GM19455 (cell line): ENCODE measurements at regions not wholly inside any gene's neighbourhood (a gene's known extent, or its start where the extent isn't known, plus 50 kb on each side); places are given as distances from the start of the nearest gene placed in this dataset.
"Not testable (repeated sequence)": the region's sequence is repeated elsewhere in the genome, so short reads cannot be mapped to it uniquely, and the experiment has no call there.

ENCODE experiments used
- ATAC-seq: cut with Tn5 transposase; IDR thresholded peaks from one replicate; pipeline ENCODE4 v1.9.1; 2021; ENCODE audit not compliant: unreplicated experiment

- no peak for ATAC-seq
Measured at GRCh38 chr9:6160579-6160978, 55.0 kb upstream of the IL33 start.

DNA sequence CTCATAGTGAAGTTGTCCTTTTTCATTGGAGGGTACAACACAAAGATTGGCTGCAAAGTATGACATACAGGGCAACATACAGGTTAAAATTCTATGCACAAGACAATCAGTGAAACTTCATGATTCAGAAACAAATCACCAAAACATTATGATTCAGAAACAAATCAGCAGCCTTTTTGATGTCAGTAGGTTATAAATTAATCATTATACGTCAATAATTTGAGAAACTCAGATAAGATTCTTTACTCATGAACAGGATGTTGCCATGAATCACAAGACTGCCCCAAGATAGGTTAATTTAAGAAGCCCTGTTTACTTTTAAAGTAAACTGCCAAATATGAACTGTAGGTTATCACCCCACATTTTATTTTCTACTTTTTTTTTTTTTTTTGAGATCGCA is 62.2 kb upstream of the IL33 start:
- no peak for ATAC-seq

GRCh38 chr9:6152788-6153187 is 62.8 kb upstream of the IL33 start:
- ATAC-seq: no peak

GRCh38 chr9:6150483-6150882 is 65.1 kb upstream of the IL33 start:
- no peak for ATAC-seq

DNA sequence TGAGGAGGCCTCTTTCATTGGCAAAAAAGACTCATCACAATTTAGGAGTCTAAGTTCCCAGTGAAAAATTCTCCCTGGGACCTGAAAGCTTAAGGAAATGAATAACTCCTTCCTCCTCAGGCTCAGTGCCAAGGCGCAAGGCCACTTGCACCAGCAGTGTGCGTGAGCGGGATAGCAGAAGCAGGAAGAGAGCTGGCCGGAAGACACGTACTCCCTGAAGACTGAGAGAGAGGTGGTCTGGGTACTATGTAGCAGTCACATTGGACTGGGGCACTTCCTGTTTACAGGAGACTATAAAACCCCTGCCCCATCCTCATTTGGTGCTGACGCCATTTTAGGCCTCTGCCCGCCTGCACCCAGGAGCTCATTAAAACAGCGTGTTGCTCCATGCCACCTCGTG is 66.3 kb upstream of the IL33 start:
- no peak for ATAC-seq

- ATAC-seq: no peak
Measured at GRCh38 chr9:6147846-6148245, 67.8 kb upstream of the IL33 start.

- ATAC-seq: no peak
Measured at GRCh38 chr9:6144947-6145346, 70.7 kb upstream of the IL33 start.

DNA sequence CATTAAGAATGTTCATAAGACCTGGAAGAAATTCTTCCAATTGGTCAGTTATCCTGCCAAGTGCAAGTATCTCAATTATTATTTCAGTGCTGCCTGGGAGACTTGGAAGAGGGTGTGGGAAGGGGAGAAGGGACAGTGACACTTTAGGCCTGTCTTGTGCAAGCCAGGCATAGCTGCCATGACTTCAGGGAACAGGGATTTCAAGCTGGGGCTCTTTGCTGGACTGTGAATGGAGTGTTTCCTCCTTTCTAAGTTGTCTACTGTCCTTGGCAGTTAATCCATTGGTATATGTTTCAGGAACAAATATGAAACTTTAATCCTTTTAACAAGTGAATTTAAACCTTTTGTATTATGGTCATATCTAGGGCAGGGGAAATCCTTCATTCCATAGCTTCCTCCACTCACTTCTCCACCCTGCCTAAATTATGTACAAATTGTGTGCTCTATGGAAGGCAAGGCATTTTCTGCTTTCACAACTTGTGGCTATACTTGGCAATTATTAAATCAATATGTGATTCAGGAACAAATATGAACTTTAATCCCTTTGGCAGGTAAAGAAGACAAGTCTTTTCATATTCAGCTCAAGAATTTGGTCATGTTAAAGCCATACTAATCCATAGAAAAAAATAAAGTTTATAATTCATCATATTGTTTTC is 72.7 kb upstream of the IL33 start:
- no peak for ATAC-seq

DNA sequence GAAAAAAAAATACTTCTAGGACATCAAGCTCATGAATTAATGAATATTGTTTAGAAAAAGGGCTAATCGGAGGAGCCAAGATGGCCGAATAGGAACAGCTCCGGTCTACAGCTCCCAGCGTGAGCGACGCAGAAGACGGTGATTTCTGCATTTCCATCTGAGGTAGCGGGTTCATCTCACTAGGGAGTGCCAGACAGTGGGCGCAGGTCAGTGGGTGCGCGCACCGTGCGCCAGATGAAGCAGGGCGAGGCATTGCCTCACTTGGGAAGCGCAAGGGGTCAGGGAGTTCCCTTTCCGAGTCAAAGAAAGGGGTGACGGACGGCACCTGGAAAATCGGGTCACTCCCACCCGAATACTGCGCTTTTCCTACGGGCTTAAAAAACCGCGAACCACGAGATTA is 79.8 kb upstream of the IL33 start:
- not testable (repeated sequence) for ATAC-seq

DNA sequence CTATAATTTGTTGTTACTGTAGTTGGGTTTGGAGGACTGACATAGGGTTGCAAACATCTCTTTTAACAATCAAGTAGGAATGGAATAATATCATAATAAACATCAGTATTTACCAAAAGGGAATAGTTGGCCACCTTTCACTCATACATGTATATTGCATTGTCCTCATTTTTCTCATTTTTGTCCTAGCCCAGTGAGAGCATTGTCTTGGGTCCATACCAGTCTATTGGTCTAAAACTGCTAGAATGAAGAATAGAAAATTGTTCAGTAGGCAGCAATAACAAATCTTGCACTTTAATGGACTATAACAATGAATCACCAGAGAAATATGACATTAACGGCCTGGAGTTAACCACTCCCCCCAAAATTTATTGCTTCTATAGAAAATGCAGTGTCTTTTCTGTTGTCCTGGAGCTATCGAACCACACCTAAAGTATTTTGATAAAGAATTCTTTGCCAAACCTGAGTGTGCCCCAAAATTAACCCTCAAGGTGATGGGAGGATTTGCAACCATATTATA is 80.9 kb upstream of the IL33 start:
- ATAC-seq: no peak

GRCh38 chr9:6133346-6134063 is 82.1 kb upstream of the IL33 start:
- peak; percentile 80 for ATAC-seq

GRCh38 chr9:6132650-6133049 is 83.0 kb upstream of the IL33 start:
- no peak for ATAC-seq

GRCh38 chr9:6128030-6128429 is 87.6 kb upstream of the IL33 start:
- ATAC-seq: no peak

- ATAC-seq: no peak
Measured at GRCh38 chr9:6126377-6126776, 89.2 kb upstream of the IL33 start.

GRCh38 chr9:6123416-6123815 is 92.2 kb upstream of the IL33 start:
- no peak for ATAC-seq

DNA sequence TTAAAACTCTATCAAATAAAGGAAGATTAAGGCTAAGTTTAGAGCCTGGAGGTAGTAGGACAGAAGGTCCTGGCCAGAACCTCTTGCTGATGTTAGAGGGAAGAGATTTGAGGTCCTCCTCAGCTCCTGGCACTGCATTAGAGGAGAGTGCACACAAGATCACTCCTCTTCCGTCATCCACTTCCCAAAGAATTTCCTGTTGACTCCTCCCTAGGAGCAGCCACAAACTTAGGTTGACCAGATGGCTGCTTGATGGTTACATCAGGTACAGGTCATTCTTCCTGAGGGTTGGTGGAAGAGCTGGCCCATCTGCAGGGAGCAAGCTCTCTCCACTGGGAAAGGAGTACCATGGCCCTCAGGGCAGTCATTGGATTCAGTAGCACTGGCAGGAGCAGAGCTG is 93.9 kb upstream of the IL33 start:
- no peak for ATAC-seq

GRCh38 chr9:6114424-6114823 is 99.0 kb upstream of the RANBP6 start:
- ATAC-seq: no peak

DNA sequence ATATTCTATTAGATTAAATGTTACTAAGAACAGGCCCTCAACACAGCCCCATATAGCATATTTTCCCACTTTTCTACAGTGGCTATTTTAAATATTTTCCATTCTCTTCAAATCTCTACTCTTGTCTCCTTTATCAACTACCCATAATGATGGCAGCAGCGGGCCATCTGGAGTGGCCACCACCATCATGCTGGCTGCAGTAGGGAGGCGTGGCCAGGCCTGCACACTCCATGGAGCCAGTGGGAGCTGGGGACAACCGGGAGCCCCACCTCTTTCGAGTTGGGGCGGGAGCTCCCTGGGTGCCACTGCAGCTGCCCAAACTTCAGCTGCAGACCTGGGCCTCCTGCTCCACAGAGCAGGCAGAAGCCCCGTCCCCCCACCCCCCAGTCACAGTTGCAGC is 98.4 kb upstream of the RANBP6 start:
- ATAC-seq: no peak

DNA sequence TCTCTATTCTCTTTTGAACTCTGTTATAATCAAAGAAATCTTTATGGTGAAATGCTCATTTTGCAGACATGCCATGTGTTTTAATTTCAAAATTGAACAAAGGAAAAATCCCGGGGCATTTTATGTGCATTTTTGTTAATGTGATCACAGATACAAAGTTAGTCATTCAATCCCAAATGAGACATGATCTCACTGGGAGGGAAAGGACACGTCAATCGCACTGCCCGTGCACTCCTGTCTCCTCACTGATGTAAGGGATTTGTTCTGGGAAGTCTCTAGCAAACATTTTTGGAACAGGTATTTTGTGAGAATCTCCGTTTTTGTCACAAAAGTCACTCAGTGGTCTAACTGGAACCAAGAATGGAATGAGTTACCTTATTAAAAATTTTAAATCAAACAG is 97.9 kb upstream of the RANBP6 start:
- ATAC-seq: no peak

GRCh38 chr9:6109986-6110385 is 94.6 kb upstream of the RANBP6 start:
- no peak for ATAC-seq

DNA sequence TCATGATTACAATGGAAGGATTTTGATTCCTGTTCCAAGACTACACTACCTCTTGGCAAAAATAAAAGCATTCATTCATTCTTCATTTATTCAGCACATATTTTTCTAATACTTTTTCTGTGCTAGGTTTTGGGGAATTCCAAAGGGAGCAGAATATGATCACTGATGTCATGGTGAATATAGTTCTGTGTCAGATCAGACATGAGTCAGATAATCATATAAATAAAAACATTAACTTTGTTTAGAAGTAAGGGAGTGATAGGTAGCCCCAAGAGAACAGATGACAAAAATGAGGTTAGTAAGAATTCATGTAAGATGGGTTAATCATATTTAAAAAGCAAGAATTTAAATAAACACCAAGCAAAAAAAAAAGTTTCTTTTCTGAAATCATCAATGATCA is 94.1 kb upstream of the RANBP6 start:
- ATAC-seq: no peak

- no peak for ATAC-seq
Measured at GRCh38 chr9:6106711-6107339, 91.4 kb upstream of the RANBP6 start.
